MM.1S (cell line): ENCODE measurements at regions not wholly inside any gene's neighbourhood (a gene's known extent, or its start where the extent isn't known, plus 50 kb on each side); places are given as distances from the start of the nearest gene placed in this dataset.
"Not testable (repeated sequence)": the region's sequence is repeated elsewhere in the genome, so short reads cannot be mapped to it uniquely, and the experiment has no call there.

Experiments
- DNase-seq: peaks from one replicate; pipeline ENCODE4 v3.0.0-alpha.2; 2015
- H2AFZ ChIP-seq: fragments of 300-600 bp; sonication (generic); 2 replicates; pipeline ENCODE4 v1.6.0; 2016; ENCODE audit warnings: antibody characterized with exemption, low read length
- H3F3A ChIP-seq: fragments of 300-600 bp; sonication (generic); 2 replicates; pipeline ENCODE4 v1.6.1; 2016; ENCODE audit warnings: mild to moderate bottlenecking, antibody characterized with exemption, low read length, moderate library complexity, mixed read lengths; ENCODE audit not compliant: insufficient read depth
- H3K27ac ChIP-seq: fragments of 300-600 bp; sonication (generic); 2 replicates; pipeline ENCODE4 v1.5.1; 2016; ENCODE audit warnings: mild to moderate bottlenecking, low read length
- H3K27me3 ChIP-seq: fragments of 300-600 bp; sonication (generic); replicated peaks from 2 replicates; pipeline ENCODE4 v1.6.0; 2016; ENCODE audit warnings: low read length; ENCODE audit not compliant: insufficient read depth
- H3K36me3 ChIP-seq: fragments of 300-600 bp; sonication (generic); replicated peaks from 2 replicates; pipeline ENCODE4 v1.6.1; 2016; ENCODE audit warnings: mild to moderate bottlenecking, low read length, mixed read lengths; ENCODE audit not compliant: insufficient read depth
- H3K4me1 ChIP-seq: fragments of 300-600 bp; sonication (generic); 2 replicates; pipeline ENCODE4 v1.6.1; 2016; ENCODE audit warnings: low read length, mixed read lengths
- H3K4me2 ChIP-seq: fragments of 300-600 bp; sonication (generic); 2 replicates; pipeline ENCODE4 v1.6.0; 2016; ENCODE audit warnings: low read depth, low read length
- H3K4me3 ChIP-seq: fragments of 300-600 bp; sonication (generic); 2 replicates; pipeline ENCODE4 v1.5.1; 2016; ENCODE audit warnings: low read length, mixed read lengths
- H3K79me2 ChIP-seq: fragments of 300-600 bp; sonication (generic); 2 replicates; pipeline ENCODE4 v1.6.1; 2016; ENCODE audit warnings: mixed run types, low read length, mixed read lengths
- H3K9ac ChIP-seq: fragments of 300-600 bp; sonication (generic); 2 replicates; pipeline ENCODE4 v1.6.1; 2016; ENCODE audit warnings: low read length, mixed read lengths
- H3K9me2 ChIP-seq: fragments of 300-600 bp; sonication (generic); replicated peaks from 2 replicates; pipeline ENCODE4 v1.6.1; 2016; ENCODE audit warnings: mild to moderate bottlenecking, low read length, mixed read lengths; ENCODE audit not compliant: insufficient read depth
- H3K9me3 ChIP-seq: fragments of 300-600 bp; sonication (generic); replicated peaks from 2 replicates; pipeline ENCODE4 v1.6.1; 2016; ENCODE audit warnings: mild to moderate bottlenecking, low read length, mixed read lengths; ENCODE audit not compliant: insufficient read depth
- H4K20me1 ChIP-seq: fragments of 300-600 bp; sonication (generic); 2 replicates; pipeline ENCODE4 v1.6.1; 2016; ENCODE audit warnings: mild to moderate bottlenecking, low read length, moderate library complexity, mixed read lengths; ENCODE audit not compliant: insufficient read depth

DNA sequence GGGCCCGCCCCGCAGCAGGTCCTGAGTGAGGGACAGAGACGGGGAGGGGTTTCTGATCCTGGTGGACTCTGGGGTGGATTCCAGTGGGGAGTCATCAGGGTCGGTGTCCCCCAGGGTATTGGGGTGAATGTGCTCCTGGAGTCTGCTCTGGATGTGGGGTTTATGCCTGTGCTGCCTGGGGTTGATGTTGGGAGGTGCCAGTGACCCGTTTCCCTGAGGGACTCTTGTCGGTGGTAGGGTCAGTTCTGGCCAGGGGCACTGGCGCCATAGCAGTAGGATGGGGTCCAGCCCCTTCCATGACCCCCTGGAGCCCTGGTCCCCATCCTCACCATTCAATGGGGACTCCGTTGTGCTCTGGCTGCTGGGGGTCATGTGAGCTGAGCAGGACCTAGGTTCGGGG lies 151.2 kb upstream of the POTEB2 start:
- DNase-seq, H3F3A ChIP-seq, H3K9me2 ChIP-seq, H3K4me3 ChIP-seq, H3K27me3 ChIP-seq, H3K4me2 ChIP-seq, H4K20me1 ChIP-seq, H3K79me2 ChIP-seq, H3K27ac ChIP-seq, H2AFZ ChIP-seq, H3K36me3 ChIP-seq, H3K9ac ChIP-seq, H3K9me3 ChIP-seq, H3K4me1 ChIP-seq: not testable (repeated sequence)

DNA sequence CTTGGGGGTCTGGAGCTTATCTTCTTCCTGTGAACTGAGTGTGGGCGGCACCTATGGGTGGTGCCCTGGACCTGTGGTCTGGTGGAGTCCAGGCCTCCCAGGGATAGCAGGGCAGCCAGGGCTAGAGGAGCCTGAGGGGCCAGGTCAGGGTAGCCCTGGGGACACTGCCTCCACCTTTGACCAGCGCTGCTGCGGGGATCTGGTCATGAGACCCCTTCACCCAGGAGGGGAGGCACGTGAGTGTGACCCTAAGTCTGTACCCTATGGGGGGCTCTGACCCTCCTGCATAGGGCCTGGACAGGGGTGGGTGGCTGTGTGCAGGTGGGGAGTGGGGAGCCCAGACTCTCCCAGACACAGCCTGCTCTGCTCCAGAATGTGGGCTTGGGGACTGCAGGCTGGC lies 150.5 kb upstream of the POTEB2 start:
- H3K36me3 ChIP-seq, H3K4me1 ChIP-seq, H3K4me3 ChIP-seq, DNase-seq, H2AFZ ChIP-seq, H4K20me1 ChIP-seq, H3K9ac ChIP-seq, H3K9me3 ChIP-seq, H3K27me3 ChIP-seq, H3F3A ChIP-seq, H3K4me2 ChIP-seq, H3K9me2 ChIP-seq, H3K27ac ChIP-seq, H3K79me2 ChIP-seq: not testable (repeated sequence)

DNA sequence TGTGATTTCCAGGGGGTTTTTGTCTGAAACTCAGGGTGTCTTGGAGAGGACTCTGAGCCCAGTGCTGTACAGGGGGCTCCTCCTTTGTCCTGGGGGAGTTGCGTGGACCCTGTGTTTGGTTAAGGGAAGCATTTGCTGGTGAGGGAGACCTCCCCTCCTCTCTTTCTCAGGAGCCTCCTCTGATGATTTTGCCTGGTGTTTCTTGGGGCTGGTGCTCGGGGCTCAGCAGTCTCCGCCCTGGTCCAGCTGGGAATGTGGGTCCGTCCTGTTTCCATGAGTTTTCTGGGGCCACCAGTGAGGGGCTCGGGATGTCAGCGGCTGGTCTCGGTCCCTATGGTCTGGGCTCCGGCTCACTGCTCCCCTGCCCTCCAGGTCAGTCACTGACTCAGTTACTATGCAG lies 149.1 kb upstream of the POTEB2 start:
- DNase-seq, H3K27ac ChIP-seq, H3K9me2 ChIP-seq, H3K79me2 ChIP-seq, H3K9ac ChIP-seq, H3K36me3 ChIP-seq, H3K4me2 ChIP-seq, H2AFZ ChIP-seq, H3K4me3 ChIP-seq, H3K9me3 ChIP-seq, H3K27me3 ChIP-seq, H4K20me1 ChIP-seq, H3K4me1 ChIP-seq, H3F3A ChIP-seq: not testable (repeated sequence)

DNA sequence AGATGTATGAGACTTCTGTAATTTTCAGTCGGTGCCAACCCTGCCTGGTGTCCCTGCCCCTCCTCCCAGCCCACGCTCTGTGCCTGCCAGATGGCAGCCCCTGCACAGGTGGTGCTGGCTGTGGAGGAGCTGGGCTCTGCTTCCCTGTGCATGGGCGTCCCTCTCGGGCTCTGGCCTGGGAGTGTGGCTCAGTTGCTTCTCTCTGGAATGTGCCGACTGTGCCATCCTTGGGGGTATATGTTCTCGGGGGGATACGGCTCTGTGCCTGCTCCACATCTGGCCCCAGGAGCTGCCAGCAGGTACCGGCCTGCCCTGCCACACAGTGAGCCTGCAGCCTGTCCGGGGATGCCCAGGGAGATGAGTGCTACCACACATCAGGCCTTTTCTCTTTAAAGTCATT lies 147.2 kb upstream of the POTEB2 start:
- not testable (repeated sequence) for H3K4me3 ChIP-seq, H3K9ac ChIP-seq, H4K20me1 ChIP-seq, H3K27ac ChIP-seq, H3K36me3 ChIP-seq, H3K4me2 ChIP-seq, H3K79me2 ChIP-seq, H3K27me3 ChIP-seq, H2AFZ ChIP-seq, H3F3A ChIP-seq, H3K9me3 ChIP-seq, DNase-seq, H3K4me1 ChIP-seq, H3K9me2 ChIP-seq

DNA sequence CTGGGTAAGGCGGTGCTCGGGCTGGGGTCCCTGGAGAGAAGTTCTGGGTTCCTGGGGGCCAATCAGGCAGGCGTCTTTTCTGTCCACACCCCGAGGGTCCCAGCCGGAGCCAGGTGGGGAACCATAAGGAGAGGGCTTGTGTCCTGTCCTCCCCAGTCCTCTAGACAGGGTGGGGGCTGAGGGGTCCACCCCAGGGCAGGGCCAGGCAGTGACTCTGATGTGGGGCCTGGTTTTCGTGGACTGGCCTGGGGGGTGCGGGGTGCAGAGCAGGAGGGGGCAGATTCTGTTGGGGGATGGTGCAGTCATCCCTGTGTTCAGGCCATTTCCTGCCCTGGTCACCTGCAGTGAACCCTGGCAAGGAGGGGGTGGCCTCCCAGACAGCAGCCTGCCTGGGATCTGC lies 143.5 kb upstream of the POTEB2 start:
- H3K27ac ChIP-seq, H3K27me3 ChIP-seq, H2AFZ ChIP-seq, H3K9ac ChIP-seq, H4K20me1 ChIP-seq, H3K9me2 ChIP-seq, H3K9me3 ChIP-seq, H3K36me3 ChIP-seq, H3K4me1 ChIP-seq, H3K4me3 ChIP-seq, H3F3A ChIP-seq, H3K79me2 ChIP-seq, H3K4me2 ChIP-seq, DNase-seq: not testable (repeated sequence)

GRCh38 chr15:21003459-21003858 lies 137.3 kb upstream of the POTEB2 start:
- not testable (repeated sequence) for DNase-seq, H3K4me2 ChIP-seq, H3K79me2 ChIP-seq, H3K9ac ChIP-seq, H3K4me3 ChIP-seq, H3F3A ChIP-seq, H3K9me2 ChIP-seq, H2AFZ ChIP-seq, H3K4me1 ChIP-seq, H3K36me3 ChIP-seq, H3K9me3 ChIP-seq, H3K27me3 ChIP-seq, H3K27ac ChIP-seq, H4K20me1 ChIP-seq

DNA sequence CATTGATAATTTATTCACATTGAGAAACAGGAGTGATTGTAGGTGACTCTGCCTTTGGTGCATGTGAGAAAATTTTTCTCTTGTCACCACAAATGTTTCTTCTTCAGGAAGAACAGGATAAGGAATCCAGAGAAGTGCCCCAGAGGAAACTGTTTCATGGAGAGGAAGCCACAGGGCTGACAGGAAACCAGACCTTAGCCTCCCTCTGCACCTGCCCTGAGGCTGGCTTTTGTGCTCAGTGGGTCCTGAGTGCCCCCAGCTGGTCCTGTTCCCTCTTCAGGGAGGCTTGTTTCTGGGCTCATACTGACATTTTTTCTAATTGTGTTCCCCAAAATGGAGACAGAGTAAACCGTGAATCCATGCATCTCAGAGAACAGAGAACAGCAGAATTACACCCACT lies 135.8 kb upstream of the POTEB2 start:
- H3K9me2 ChIP-seq, H3K27ac ChIP-seq, H3K79me2 ChIP-seq, H2AFZ ChIP-seq, H3F3A ChIP-seq, H3K36me3 ChIP-seq, H3K4me2 ChIP-seq, H3K9me3 ChIP-seq, DNase-seq, H3K27me3 ChIP-seq, H4K20me1 ChIP-seq, H3K9ac ChIP-seq, H3K4me3 ChIP-seq, H3K4me1 ChIP-seq: not testable (repeated sequence)

DNA sequence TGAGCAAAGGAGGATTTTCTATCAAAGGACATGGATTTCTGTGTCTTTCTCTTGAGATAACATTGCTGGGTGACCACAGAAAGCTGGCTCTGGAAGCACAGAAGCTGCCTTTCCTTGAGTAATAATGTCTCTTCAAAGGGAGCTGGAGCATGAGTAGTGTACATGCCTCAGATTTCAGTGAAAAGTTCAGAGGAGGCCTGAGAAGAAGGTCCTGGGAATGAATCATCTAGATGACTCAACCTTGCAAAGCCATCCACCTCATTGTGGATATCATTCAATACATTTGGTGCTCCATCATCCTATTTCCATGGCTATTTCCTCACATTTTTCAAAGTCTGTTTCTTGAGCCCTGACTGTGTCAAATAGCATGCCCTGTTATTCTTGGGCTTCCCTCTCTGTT lies 125.6 kb upstream of the POTEB2 start:
- not testable (repeated sequence) for H3K27ac ChIP-seq, H3K36me3 ChIP-seq, H3K9ac ChIP-seq, H3K4me2 ChIP-seq, H3K4me1 ChIP-seq, H3K4me3 ChIP-seq, H4K20me1 ChIP-seq, H3K9me3 ChIP-seq, H3K9me2 ChIP-seq, H3F3A ChIP-seq, H2AFZ ChIP-seq, H3K79me2 ChIP-seq, DNase-seq, H3K27me3 ChIP-seq
